ENCODE measurements at regions not wholly inside any gene's neighbourhood (a gene's known extent, or its start where the extent isn't known, plus 50 kb on each side); places are given as distances from the start of the nearest gene placed in this dataset.

- no peak for TF ChIP-seq CTCF (IDR thresholded peaks at IDR 0.05)
- no peak for TF ChIP-seq POLR2A (IDR thresholded peaks at IDR 0.05)
Observed at GRCh38 chr3:76509179-76509830, 530.6 kb upstream of the ROBO2 start.

All from transverse colon (tissue), 3 donors.